Left ventricle myocardium inferior (tissue), 1 donor: ENCODE measurements at regions not wholly inside any gene's neighbourhood (a gene's known extent, or its start where the extent isn't known, plus 50 kb on each side); places are given as distances from the start of the nearest gene placed in this dataset.

Experiments used
- DNase-seq: peaks from one replicate; pipeline ENCODE4 v3.0.0-alpha.2; 2020
- H3K27ac ChIP-seq: fragments of 200-600 bp; replicated peaks from 2 replicates; pipeline ENCODE4 v1.8.0; 2021
- H3K27me3 ChIP-seq: fragments of 200-600 bp; 2 replicates; pipeline ENCODE4 v1.8.0; 2021; ENCODE audit warnings: low read depth
- H3K36me3 ChIP-seq: fragments of 200-600 bp; 2 replicates; pipeline ENCODE4 v1.8.0; 2021
- H3K4me1 ChIP-seq: fragments of 200-600 bp; 2 replicates; pipeline ENCODE4 v1.8.0; 2021
- H3K4me3 ChIP-seq: fragments of 200-600 bp; 2 replicates; pipeline ENCODE4 v1.8.0; 2021; ENCODE audit warnings: mild to moderate bottlenecking, moderate library complexity
- H3K9me3 ChIP-seq: fragments of 200-600 bp; replicated peaks from 2 replicates; pipeline ENCODE4 v1.8.0; 2021
- CTCF ChIP-seq: fragments of 200-600 bp; IDR thresholded peaks from 2 replicates; pipeline ENCODE4 v1.8.0; 2021; ENCODE audit warnings: antibody characterized with exemption, mild to moderate bottlenecking, borderline replicate concordance
- intact Hi-C: fragments of 100-400 bp; cut with micrococcal nuclease; formaldehyde crosslinking; loops from one replicate; pipeline ENCODE4 v1.11.0; 2022
- donor health status: DM: no; HTN: yes; CAD: no; lungs with severe emphysema.

DNA sequence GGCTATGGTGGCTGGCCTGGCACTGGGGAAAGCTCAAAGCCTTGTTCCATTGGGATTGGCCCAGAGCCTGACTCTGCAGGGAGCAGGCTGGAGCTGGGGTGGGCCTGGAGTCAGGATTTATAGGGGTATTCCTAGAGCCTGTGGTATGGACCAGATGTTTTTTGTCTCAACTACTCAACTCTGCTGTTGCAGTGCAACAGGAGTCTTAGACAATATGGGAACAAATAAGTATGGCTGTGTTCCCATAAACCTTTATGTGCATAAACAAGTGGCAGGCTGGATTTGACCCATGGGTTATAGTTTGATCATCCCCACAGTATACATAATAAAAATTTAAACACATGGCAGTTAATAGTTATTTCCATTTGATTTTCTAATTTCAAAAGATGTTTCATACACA, 557.9 kb upstream of the ARX start:
- Histone ChIP-seq H3K9me3 (no peaks in the 10 kb centered on the region), H3K36me3 (no peaks in the 10 kb centered on the region), H3K4me3 (no peak overlapping the region), H3K27ac (no peak overlapping the region), H3K4me1 (no peaks in the 10 kb centered on the region), H3K27me3 (no peaks in the 10 kb centered on the region)
- intact Hi-C loops, result no loop called here
- no peak for TF ChIP-seq CTCF
- no peak for DNase-seq

- no peak for TF ChIP-seq CTCF
- no peak overlapping the region for H3K27ac ChIP-seq
- H3K9me3 ChIP-seq, result no peaks in the 10 kb centered on the region
- DNase-seq, result no peak
- H3K4me3 ChIP-seq, result no peak overlapping the region
- H3K27me3 ChIP-seq, result no peaks in the 10 kb centered on the region
- no peaks in the 10 kb centered on the region for H3K4me1 ChIP-seq
- no peaks in the 10 kb centered on the region for H3K36me3 ChIP-seq
- intact Hi-C loops, result no loop called here
Observed at GRCh38 chrX:25596921-25597320, 541.2 kb upstream of the MAGEB18 start.

DNA sequence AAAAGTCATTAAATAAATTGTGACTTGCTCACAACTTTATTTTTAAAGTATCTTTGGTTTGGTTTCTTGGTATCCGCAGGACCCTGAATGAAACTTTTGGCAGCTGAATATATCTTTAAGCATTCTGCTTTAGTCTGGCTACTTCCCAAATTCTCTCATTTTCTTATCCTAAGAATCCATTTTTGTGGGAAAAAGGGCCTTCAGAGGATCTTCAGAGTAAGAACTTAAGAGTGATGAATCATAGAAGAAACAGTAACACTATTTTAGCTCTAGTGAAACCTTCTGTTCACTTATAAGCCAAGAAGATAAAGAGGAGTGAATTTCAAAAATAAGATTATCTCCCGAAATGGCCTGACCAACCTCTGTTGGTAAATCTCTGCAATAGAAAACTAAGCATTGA, 540.6 kb upstream of the MAGEB18 start:
- no peaks in the 10 kb centered on the region for H3K27me3 ChIP-seq
- intact Hi-C loops, result no loop called here
- H3K4me1 ChIP-seq, result no peaks in the 10 kb centered on the region
- DNase-seq, result no peak
- no peak overlapping the region for H3K4me3 ChIP-seq
- no peaks in the 10 kb centered on the region for H3K36me3 ChIP-seq
- H3K9me3 ChIP-seq, result no peaks in the 10 kb centered on the region
- no peak for TF ChIP-seq CTCF
- no peak overlapping the region for H3K27ac ChIP-seq

- no peaks in the 10 kb centered on the region for H3K4me1 ChIP-seq
- no peak overlapping the region for H3K27ac ChIP-seq
- H3K27me3 ChIP-seq, result no peaks in the 10 kb centered on the region
- intact Hi-C loops, result no loop called here
- no peaks in the 10 kb centered on the region for H3K36me3 ChIP-seq
- no peak for DNase-seq
- no peak overlapping the region for H3K4me3 ChIP-seq
- no peak for TF ChIP-seq CTCF
- H3K9me3 ChIP-seq, result no peaks in the 10 kb centered on the region
Observed at GRCh38 chrX:25599061-25599460, 539.1 kb upstream of the MAGEB18 start.

GRCh38 chrX:25600776-25601175, 537.4 kb upstream of the MAGEB18 start:
- no peaks in the 10 kb centered on the region for H3K4me1 ChIP-seq
- H3K27ac ChIP-seq, result no peak overlapping the region
- intact Hi-C loops, result no loop called here
- no peak for TF ChIP-seq CTCF
- H3K36me3 ChIP-seq, result no peaks in the 10 kb centered on the region
- H3K9me3 ChIP-seq, result no peaks in the 10 kb centered on the region
- H3K4me3 ChIP-seq, result no peak overlapping the region
- DNase-seq, result no peak
- no peaks in the 10 kb centered on the region for H3K27me3 ChIP-seq

- Histone ChIP-seq H3K36me3 (no peaks in the 10 kb centered on the region), H3K4me1 (no peaks in the 10 kb centered on the region), H3K9me3 (no peaks in the 10 kb centered on the region), H3K27ac (no peak overlapping the region), H3K27me3 (no peaks in the 10 kb centered on the region), H3K4me3 (no peak overlapping the region)
- intact Hi-C loops, result no loop called here
- TF ChIP-seq CTCF, result no peak
- DNase-seq, result no peak
Observed at GRCh38 chrX:25601323-25601722, 536.8 kb upstream of the MAGEB18 start.
